ENCODE measurements at regions not wholly inside any gene's neighbourhood (a gene's known extent, or its start where the extent isn't known, plus 50 kb on each side); places are given as distances from the start of the nearest gene placed in this dataset.

GRCh38 chr5:126366199-126366560 is 57.0 kb upstream of the GRAMD2B start (continued):
- TF ChIP-seq KLF15 (CRISPR knock-in tag; IDR thresholded peaks at IDR 0.05; ENCODE audit: borderline replicate concordance) (no peak), ZNF569 (CRISPR knock-in tag; IDR thresholded peaks at IDR 0.05; ENCODE audit: borderline replicate concordance) (no peak), CENPT (CRISPR knock-in tag; IDR thresholded peaks at IDR 0.05; ENCODE audit: low read depth) (no peak), ZNF570 (CRISPR knock-in tag; IDR thresholded peaks at IDR 0.05; ENCODE audit: borderline replicate concordance) (no peak), ZNF552 (CRISPR knock-in tag; IDR thresholded peaks at IDR 0.05; ENCODE audit: borderline replicate concordance) (no peak), ETV6 (CRISPR knock-in tag; conservative IDR thresholded peaks at IDR 0.05) (no peak), MAF1 (CRISPR knock-in tag; IDR thresholded peaks at IDR 0.05; ENCODE audit: borderline replicate concordance) (no peak), MZF1 (CRISPR knock-in tag; IDR thresholded peaks at IDR 0.05; ENCODE audit: borderline replicate concordance) (no peak), ZNF816 (CRISPR knock-in tag; IDR thresholded peaks at IDR 0.05; ENCODE audit: borderline replicate concordance) (peak; percentile 72; the same call in 1 of the 2 replicates), ELF1 (CRISPR knock-in tag; IDR thresholded peaks at IDR 0.05) (no peak), POLR2AphosphoS5 (IDR thresholded peaks at IDR 0.05; ENCODE audit: low read depth, low read length) (no peak), HMGXB3 (CRISPR knock-in tag; IDR thresholded peaks at IDR 0.05; ENCODE audit: borderline replicate concordance) (no peak), FOXP1 (IDR thresholded peaks at IDR 0.05) (no peak), FOXP1 (CRISPR knock-in tag; IDR thresholded peaks at IDR 0.05) (peak; percentile 74), SOX13 (IDR thresholded peaks at IDR 0.05) (no peak), SOX13 (CRISPR knock-in tag; conservative IDR thresholded peaks at IDR 0.05 in 1 of 2, IDR thresholded peaks at IDR 0.05 in 1 of 2) (peak in 1 of 2 experiments; percentile 78; a peak in 2 of 4 replicates), ELK4 (CRISPR knock-in tag; IDR thresholded peaks at IDR 0.05; ENCODE audit: borderline replicate concordance) (no peak), ERF (CRISPR knock-in tag; IDR thresholded peaks at IDR 0.05) (no peak)
- TF ChIP-seq, protein P1, sequence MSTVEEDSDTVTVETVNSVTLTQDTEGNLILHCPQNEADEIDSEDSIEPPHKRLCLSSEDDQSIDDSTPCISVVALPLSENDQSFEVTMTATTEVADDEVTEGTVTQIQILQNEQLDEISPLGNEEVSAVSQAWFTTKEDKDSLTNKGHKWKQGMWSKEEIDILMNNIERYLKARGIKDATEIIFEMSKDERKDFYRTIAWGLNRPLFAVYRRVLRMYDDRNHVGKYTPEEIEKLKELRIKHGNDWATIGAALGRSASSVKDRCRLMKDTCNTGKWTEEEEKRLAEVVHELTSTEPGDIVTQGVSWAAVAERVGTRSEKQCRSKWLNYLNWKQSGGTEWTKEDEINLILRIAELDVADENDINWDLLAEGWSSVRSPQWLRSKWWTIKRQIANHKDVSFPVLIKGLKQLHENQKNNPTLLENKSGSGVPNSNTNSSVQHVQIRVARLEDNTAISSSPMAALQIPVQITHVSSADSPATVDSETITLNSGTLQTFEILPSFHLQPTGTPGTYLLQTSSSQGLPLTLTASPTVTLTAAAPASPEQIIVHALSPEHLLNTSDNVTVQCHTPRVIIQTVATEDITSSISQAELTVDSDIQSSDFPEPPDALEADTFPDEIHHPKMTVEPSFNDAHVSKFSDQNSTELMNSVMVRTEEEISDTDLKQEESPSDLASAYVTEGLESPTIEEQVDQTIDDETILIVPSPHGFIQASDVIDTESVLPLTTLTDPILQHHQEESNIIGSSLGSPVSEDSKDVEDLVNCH (CRISPR knock-in tag; IDR thresholded peaks at IDR 0.05): no peak
- TF ChIP-seq, protein P2, sequence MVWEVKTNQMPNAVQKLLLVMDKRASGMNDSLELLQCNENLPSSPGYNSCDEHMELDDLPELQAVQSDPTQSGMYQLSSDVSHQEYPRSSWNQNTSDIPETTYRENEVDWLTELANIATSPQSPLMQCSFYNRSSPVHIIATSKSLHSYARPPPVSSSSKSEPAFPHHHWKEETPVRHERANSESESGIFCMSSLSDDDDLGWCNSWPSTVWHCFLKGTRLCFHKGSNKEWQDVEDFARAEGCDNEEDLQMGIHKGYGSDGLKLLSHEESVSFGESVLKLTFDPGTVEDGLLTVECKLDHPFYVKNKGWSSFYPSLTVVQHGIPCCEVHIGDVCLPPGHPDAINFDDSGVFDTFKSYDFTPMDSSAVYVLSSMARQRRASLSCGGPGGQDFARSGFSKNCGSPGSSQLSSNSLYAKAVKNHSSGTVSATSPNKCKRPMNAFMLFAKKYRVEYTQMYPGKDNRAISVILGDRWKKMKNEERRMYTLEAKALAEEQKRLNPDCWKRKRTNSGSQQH (CRISPR knock-in tag; IDR thresholded peaks at IDR 0.05; ENCODE audit: low read depth): no peak; the same call in 1 of the 2 replicates
- TF ChIP-seq, protein P3, sequence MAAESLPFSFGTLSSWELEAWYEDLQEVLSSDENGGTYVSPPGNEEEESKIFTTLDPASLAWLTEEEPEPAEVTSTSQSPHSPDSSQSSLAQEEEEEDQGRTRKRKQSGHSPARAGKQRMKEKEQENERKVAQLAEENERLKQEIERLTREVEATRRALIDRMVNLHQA (CRISPR knock-in tag; IDR thresholded peaks at IDR 0.05): no peak

Measured in HepG2 (cell line).